ENCODE measurements at regions not wholly inside any gene's neighbourhood (a gene's known extent, or its start where the extent isn't known, plus 50 kb on each side); places are given as distances from the start of the nearest gene placed in this dataset.

GRCh38 chr1:164912290-164912689, 353.3 kb downstream of the PBX1 start:
- TF ChIP-seq CTCF (IDR thresholded peaks at IDR 0.05) = no peak
- no peak for TF ChIP-seq EP300 (IDR thresholded peaks at IDR 0.05)
